ENCODE measurements at regions not wholly inside any gene's neighbourhood (a gene's known extent, or its start where the extent isn't known, plus 50 kb on each side); places are given as distances from the start of the nearest gene placed in this dataset.

DNA sequence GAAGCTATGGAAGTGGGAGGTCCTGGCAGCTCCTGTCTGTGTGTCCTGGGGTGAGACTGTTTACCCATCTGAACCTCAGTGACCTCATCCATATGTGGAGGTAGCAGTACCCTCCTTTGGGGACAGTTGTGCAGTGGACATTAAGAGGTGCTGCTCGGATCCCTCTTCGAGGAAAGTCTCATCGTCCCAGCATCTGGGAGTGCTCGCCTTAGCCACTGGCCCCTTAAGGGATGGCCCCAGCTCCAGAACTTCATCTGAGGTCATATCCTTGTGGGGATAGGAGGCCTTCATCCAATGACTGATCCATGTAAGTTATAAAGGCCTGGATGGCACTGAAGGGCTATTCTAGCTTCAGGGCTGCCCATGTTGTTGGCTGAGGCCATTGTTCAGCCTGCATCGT is 538.1 kb downstream of the MIAT start:
- peak overlapping the region; percentile 71 for H3K27ac ChIP-seq (replicated peaks)
- no peak for DNase-seq
- intact Hi-C loops (cut with micrococcal nuclease), result no loop called here

DNA sequence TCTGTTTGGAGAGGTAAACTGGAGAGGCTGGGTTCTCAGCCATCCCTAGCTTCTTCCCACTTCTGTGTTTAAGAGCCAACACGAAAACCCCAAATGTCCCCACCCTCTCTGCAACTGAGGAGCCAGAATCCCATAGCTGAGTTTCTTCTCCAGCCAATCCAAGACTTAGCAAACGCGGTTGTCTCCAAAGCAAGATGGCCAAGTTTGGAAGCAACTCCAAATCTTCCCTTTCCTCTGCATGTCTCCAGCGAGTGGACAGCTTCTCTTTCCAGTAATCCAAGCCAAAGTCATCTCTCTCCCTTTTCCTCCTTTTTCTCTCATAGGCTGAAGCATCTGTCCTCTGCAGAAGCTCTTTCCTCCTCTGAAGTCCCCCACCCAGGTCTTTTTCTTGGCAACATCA is 539.2 kb downstream of the MIAT start:
- TF ChIP-seq, protein P1, sequence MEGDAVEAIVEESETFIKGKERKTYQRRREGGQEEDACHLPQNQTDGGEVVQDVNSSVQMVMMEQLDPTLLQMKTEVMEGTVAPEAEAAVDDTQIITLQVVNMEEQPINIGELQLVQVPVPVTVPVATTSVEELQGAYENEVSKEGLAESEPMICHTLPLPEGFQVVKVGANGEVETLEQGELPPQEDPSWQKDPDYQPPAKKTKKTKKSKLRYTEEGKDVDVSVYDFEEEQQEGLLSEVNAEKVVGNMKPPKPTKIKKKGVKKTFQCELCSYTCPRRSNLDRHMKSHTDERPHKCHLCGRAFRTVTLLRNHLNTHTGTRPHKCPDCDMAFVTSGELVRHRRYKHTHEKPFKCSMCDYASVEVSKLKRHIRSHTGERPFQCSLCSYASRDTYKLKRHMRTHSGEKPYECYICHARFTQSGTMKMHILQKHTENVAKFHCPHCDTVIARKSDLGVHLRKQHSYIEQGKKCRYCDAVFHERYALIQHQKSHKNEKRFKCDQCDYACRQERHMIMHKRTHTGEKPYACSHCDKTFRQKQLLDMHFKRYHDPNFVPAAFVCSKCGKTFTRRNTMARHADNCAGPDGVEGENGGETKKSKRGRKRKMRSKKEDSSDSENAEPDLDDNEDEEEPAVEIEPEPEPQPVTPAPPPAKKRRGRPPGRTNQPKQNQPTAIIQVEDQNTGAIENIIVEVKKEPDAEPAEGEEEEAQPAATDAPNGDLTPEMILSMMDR (IDR thresholded peaks at IDR 0.05; ENCODE audit: borderline replicate concordance), result no peak
- Histone ChIP-seq H3K4me3 (no peak overlapping the region), H3K36me3 (no peaks in the 10 kb centered on the region), H3K4me1 (no peaks in the 10 kb centered on the region), H3K27me3 (ENCODE audit: low read depth) (peaks cover 80% of the 10 kb centered on the region), H3K27ac (replicated peaks) (peak overlapping the region; percentile 16), H3K9me3 (replicated peaks) (peaks cover 9% of the 10 kb centered on the region)
- no peak for DNase-seq
- intact Hi-C loops (cut with micrococcal nuclease), result no loop called here

More for the DNA sequence above, 538.1 kb downstream of the MIAT start:
- Histone ChIP-seq H3K4me1 (no peaks in the 10 kb centered on the region), H3K9me3 (replicated peaks) (peaks cover 19% of the 10 kb centered on the region), H3K27me3 (ENCODE audit: low read depth) (peaks cover 68% of the 10 kb centered on the region), H3K4me3 (no peak overlapping the region), H3K36me3 (no peaks in the 10 kb centered on the region)
- TF ChIP-seq, protein P1 (IDR thresholded peaks at IDR 0.05; ENCODE audit: borderline replicate concordance), result no peak

DNA sequence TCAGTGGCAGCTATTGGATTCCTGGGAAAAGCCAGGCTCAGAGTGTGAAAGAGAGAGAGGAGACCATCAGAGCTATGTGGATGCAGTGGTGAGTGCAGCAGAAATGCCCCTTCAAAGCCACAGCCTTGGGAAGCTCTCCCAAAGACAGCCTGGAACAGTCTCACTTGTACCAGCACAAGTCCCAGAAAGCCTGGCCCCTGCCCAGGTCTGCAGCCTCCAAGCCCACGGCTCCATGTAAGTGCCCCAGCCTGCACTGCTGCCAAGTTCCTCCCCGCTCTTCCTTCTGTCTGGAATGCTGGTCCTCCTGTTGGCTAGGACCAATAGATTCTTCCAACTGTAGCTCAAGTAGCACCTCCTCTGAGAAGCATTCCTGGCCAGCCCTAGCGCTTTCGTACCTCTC is 539.7 kb downstream of the MIAT start:
- TF ChIP-seq, protein P1 (IDR thresholded peaks at IDR 0.05; ENCODE audit: borderline replicate concordance), result no peak
- intact Hi-C loops (cut with micrococcal nuclease), result no loop called here
- Histone ChIP-seq H3K4me1 (no peaks in the 10 kb centered on the region), H3K9me3 (replicated peaks) (peaks cover 8% of the 10 kb centered on the region), H3K36me3 (no peaks in the 10 kb centered on the region), H3K27me3 (ENCODE audit: low read depth) (peaks cover 84% of the 10 kb centered on the region), H3K4me3 (no peak overlapping the region), H3K27ac (replicated peaks) (peak overlapping the region; percentile 16)
- DNase-seq, result no peak

DNA sequence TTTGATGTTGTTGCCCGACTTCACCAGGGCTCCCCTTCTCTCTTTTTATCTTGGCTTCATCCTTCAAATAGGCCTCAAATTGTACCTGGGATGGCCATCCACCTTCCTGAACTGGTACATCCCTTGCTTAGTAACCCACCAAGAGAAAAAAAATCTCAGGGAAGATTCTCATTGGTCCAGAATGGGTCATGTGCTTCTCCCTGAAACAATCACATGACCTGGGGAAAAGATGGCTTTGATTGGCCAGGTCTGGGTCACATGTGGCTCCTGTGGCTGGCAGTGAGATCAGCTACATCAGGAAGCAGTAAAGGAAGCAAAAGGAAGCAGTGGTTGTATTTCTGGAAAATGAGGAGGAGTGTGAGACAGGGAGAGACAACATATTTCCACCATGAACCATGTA is 540.2 kb downstream of the MIAT start:
- intact Hi-C loops (cut with micrococcal nuclease), result no loop called here
- H3K36me3 ChIP-seq, result no peaks in the 10 kb centered on the region
- peaks cover 87% of the 10 kb centered on the region for H3K27me3 ChIP-seq (ENCODE audit: low read depth)
- H3K27ac ChIP-seq (replicated peaks), result no peak overlapping the region
- no peaks in the 10 kb centered on the region for H3K4me1 ChIP-seq
- peaks cover 8% of the 10 kb centered on the region for H3K9me3 ChIP-seq (replicated peaks)
- no peak overlapping the region for H3K4me3 ChIP-seq
- TF ChIP-seq, protein P1 (IDR thresholded peaks at IDR 0.05; ENCODE audit: borderline replicate concordance), result no peak
- DNase-seq, result no peak

DNA sequence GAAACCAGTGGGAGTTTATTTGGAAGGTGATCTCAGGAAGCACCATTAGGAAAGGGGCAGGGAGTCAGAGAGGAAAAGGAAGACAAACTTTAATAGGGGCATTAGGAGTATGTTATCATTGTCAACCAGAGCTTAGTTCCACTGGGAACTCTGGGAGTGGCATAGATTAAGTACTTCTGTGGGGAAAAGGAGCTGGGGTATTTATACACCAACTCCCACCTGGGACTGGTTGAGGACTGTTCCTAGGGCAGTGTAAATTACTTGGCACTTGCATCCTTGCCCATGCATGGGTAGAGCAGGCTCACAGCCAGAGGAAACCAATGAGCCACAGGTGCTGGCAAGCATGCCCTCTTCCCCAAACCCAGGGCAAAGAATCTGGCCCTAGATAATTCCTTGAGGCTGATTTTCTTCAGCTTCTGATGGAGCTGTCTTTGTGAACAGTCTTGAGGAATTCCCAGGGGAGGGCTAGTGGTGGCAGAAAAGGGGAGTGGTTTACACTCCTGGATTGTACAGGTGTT is 541.2 kb downstream of the MIAT start:
- no peak overlapping the region for H3K4me3 ChIP-seq

More for the DNA sequence above, 541.2 kb downstream of the MIAT start:
- no peak overlapping the region for H3K27ac ChIP-seq (replicated peaks)
- peaks cover 8% of the 10 kb centered on the region for H3K9me3 ChIP-seq (replicated peaks)
- peaks cover 95% of the 10 kb centered on the region for H3K27me3 ChIP-seq (ENCODE audit: low read depth)
- H3K36me3 ChIP-seq, result no peaks in the 10 kb centered on the region
- no peaks in the 10 kb centered on the region for H3K4me1 ChIP-seq
- intact Hi-C loops (cut with micrococcal nuclease), result no loop called here
- TF ChIP-seq, protein P1 (IDR thresholded peaks at IDR 0.05; ENCODE audit: borderline replicate concordance), result no peak
- DNase-seq, result no peak

Data from left ventricle myocardium inferior (tissue), 1 donor.